Suppressor macrophage treated with lipopolysaccharide for 1 hour (primary cell): ENCODE measurements at regions not wholly inside any gene's neighbourhood (a gene's known extent, or its start where the extent isn't known, plus 50 kb on each side); places are given as distances from the start of the nearest gene placed in this dataset.
"Not testable (repeated sequence)": the region's sequence is repeated elsewhere in the genome, so short reads cannot be mapped to it uniquely, and the experiment has no call there.

Source experiments
- DNase-seq, 3 donors: peaks; one replicate each; pipeline ENCODE4 v3.0.0-alpha.2; 2020 to 2022

DNA sequence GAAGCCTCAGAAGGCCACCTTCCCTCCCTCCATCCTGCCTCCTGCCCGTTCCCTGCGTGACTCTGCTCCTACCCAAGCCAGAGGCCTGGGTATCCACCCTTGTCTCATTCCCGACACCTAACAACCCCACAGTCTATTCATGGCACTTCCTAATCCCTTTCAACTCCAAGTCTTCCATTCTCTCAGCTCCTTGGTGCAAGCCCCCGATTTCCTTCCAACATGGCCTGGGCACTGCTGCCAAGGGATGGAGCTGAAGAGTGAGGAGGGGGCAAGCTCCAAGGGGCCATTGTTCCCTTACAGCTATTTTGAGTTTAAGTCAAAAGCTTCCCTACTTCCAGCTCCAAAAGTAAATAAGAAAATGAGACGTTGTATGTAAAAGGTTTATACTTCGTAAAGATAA is 84.8 kb upstream of the ASB18 start:
- no peak for DNase-seq

DNA sequence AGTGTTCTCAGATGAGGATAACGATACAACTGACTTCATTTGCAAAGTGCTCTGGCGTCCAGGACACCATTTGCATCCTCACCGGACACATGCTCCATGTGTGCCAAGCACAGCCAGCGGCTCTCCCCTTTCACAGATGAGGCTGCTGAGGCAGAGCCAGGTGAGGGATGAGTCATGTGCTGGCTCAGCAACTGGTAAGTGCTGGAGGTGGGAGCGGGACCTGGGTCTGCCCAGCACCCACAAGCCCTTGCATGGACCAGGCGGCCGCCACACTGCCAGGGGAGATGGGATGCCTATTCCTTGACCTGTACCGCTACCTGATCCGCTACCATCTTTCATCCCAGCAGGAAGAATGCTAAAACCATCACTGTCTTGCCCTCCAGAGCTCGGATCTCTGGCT is 86.2 kb upstream of the ASB18 start:
- DNase-seq = no peak

DNA sequence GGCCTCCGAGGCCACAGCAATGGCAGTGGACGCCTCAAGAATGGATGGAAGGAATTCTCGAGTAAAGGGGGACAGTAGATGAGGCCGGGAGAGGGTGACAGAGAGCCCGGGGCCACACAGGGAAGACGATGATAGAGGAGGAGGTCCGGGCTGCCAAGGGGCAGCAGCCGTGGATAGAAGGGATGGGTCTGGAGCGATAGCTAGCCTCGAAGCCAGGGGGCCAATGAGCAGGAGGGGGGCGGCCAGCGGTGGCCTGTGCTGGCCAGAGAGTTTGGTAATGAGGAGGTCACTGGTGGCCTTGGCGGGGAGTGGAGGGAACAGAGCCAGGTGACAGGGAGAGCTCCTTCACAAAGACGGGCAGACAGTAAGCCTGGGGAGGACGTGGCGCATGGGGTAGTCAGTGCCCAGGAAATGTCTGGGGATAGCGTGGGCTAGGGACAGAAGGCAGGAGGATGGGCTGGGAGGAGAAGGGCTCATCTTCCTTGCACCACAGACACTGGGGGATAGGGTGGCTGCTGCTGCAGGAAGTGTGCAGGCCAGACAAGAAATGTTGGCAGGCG is 87.8 kb upstream of the ASB18 start:
- DNase-seq = no peak

DNA sequence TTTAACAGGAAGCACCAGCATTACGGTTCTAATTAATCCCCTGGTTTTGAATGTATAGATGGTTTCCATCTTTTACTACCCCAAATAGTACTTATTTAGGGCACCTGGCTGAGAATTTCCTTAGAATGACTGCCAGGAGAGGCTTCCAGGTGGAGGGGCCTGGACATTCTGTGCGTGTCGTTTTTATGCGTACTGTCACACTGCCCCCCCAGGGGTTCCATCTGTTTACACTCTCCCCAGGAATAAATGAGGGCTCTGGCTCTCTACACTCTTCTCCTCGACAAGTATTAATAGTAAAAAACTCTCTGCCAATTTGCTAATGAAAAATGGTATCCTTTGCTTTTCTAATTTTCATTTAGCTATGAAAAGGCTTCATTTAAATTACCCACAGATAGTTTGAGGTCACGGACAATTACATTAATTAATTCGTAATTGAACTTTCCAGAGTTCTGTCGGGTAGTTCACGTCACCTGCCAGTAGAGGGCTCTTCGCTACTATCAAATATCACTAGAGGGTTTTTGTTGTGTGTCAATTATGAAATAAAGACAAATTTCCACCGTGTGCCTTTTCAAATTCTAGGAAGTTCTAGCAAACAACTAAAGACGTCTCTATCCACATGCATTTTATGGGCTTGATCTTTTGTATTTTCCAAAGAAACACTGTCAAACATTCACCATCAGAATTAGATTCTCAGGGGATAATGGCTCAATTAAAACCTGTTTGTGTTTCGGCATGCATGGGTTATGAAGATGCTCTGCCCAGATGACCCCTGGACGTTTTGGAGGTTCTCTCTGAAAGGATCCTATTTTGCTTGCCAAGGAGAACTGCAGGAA is 88.8 kb upstream of the ASB18 start:
- DNase-seq = peak; percentile 47 to 70 (median 52)

DNA sequence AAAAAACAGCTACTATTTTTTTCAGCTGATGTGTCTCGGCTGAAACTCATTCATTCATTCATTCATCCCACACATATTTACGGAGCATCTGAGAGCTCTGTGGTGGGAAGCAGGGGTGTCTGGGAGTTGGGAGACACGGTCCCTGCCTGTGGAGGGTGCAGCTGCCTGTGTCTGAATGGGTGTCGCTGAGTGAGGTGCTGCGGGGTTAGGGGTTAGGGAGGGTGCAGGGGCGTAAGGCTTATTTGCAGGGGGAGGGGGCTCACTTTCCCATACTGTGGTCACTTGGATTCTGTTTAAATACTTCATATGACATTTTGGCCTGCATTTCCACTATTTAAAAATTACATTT is 89.4 kb upstream of the ASB18 start:
- DNase-seq = no peak

DNA sequence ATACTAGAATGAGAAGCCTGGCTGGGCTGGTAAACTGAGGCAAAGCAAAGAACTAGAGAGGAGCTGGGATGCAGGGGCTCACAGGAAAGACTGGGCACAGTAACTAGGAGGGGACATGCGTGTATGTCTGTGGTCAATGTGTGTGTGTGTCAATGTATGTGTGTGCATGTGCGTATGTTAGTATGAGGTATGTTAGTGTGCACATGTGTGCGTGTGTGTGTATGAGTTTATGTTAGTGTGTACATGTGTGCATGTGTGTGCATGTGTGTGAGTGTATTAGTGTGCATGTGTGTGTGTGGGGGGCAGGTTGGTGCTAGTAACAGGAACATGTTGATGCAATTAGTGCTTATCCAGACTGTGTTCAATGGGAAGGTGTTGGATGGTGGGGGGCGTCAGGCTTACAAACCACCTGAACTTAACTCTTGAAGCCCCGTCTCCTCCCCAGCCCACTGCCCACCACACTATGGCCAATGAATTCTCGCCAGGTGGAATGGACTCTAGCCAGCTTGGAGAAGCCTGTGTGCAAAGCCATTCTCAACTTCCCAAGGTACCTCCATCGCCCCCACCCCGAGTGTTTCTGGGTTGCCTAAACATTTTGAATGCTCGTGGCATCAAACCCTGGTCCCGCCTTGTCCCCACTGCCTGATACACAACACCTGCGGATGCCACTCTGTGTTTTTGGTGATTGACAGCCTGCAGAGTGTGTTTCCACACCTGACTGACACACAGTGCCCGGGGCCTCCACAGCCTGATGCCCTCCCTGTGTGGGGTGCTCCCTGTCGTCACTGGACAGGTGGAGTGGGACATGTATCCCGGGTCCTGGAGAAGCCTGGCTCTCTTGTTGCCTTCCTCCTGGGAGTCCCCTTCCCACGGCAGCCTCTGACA is 90.1 kb upstream of the ASB18 start:
- DNase-seq = no peak

DNA sequence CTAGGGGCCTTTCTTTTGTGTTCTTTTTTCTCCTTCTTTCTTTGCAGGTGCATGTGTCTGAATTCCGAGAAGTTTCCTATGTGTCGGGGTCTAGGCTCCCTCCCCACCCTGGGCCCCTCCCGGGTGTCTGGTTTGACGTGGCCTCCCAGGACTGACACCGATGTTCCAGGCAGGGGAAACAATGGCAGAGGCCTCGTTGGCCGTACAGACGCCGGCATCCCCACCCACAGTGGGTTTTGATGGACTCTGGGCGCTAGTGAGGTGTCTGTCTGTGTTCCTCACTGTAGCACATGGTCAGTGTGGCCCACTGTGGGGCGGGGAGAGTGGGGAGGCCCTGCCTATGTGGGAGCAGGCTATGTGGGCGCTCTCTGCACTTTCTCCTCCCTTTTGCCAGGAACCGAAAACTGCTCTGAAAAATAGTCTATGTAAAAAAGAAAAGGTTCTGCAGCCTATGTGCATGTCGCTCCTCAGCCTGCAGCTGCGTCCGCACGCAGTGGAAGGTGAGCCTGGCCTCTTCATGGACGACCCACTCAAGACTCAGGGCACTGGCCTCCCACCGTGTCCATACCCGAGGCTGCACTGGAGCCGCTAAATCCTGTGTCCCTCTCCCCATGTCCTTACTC is 90.9 kb upstream of the ASB18 start:
- DNase-seq = no peak

DNA sequence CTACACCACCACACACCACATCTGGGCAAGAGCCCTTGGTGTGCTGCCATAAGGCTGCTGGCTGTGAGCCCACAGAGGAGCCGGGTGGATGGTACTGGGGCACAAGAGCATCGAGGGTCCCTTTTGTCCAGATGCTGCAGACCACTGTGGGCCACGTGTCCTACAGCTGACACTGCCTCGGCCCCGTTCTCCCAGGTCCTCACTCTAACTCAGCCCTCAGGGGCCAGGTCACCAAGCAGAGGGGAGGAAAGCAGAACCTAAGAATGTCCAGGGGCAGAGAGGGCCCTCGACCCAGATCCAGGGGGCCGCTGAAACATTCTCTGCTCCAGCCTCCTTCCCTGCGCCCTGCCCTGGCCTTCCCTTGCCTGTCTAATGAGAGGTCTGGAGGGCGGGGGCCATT is 91.7 kb upstream of the ASB18 start:
- DNase-seq = no peak

DNA sequence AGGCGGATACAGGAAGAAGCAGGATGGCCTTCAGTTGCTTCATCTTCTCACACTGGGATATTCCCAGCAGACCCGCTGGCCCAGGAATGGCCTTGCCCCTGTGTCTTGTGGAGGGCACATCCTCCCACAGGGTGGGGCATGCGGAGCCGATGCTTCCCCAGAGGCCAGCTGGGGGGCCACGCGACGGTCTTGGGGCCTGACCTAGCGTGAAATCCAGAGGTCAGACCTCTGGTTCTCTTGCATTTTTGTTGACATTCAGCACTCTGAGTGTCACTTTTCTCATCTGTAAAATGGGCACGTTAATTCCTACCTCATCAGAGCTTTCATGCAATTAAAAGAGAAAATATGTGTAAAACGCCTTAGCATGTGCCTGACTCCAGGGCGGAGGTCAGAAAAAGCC is 92.1 kb upstream of the ASB18 start:
- not testable (repeated sequence) for DNase-seq

DNA sequence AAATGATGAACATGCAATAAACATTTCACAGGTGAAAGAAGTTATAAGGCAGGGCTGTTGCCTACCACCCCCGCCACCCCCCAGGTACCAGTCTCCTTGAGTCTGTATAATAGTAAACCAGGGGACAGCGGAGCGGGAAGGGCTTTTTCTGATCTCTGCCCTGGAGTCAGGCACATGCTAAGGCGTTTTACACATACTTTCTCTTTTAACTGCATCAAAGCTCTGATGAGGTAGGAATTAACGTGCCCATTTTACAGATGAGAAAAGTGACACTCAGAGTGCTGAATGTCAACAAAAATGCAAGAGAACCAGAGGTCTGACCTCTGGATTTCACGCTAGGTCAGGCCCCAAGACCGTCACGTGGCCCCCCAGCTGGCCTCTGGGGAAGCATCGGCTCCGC is 94.3 kb upstream of the ASB18 start:
- not testable (repeated sequence) for DNase-seq

DNA sequence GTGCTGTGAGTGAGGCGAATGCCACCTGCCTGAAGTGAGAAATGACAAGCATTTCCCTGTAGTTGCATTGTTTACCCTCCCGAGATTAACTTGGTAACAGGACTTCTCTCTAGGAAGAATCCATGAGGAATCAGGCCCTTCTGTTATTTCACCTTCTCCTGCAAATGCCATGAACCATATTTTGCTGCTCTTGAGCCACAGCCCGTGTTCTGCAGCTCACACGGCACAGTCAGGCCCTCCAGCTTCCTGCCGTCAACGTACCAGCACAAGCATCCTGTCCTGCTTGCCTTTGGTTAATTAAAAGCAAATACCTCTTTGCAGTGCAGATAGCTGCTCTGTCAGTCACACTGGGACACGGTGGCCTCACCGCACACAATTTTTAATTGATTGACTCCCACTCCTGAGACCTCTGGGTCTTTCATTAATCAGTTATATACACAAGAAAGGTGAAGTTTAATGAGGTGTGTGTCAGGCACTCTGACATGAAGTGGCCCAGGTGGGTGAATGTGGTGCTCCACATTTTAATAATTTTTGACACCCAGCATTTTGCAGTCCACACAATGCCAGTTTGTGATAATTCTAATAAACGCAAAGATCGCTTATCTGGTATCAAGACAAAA is 95.3 kb upstream of the ASB18 start:
- DNase-seq = no peak

DNA sequence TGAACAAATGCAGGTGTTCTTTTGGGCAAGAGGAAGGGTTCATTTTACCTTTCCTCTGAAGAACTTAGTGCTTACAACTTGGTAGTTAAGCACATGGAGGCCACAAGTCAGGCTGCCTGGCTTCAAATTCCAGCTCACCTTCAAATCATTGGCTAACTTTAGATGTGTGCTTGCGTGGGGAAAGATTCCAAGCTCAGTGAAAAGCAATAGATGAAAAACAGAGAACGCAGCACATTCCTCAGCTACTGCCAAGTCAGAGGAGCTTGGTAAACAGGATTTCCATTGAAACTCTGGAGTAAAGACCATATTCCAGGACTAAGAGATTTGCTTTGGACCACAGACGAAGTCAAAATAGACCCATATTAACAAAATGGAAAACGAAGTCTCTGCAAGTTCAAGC is 96.3 kb upstream of the ASB18 start:
- DNase-seq = no peak

DNA sequence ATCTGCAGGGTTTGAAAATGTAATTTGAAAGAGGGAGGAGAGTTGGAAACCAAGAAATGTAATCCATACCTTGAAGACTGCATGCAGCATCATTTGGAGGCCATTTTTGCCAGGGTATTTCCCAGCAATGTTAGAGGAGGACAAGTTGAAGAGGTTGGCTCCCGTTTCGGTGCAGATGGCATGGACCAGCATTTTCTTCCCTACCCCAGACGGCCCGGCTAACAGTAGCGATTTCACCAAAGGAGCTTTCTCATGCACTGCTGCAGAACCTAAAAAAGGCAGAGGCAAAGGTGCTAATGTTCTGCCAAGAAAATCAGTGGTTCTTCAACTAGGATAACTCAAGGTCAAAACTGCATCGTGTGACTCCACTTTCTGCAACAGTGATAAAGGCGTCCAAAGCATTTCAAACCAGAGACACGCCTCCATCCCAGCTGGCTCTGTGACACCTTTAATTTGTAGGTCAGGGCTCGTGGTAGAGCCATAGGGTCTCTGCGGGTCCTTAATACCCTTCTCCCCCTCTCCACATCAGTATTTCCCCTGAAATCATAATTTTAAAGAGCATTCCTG is 99.6 kb upstream of the ASB18 start:
- no peak for DNase-seq

DNA sequence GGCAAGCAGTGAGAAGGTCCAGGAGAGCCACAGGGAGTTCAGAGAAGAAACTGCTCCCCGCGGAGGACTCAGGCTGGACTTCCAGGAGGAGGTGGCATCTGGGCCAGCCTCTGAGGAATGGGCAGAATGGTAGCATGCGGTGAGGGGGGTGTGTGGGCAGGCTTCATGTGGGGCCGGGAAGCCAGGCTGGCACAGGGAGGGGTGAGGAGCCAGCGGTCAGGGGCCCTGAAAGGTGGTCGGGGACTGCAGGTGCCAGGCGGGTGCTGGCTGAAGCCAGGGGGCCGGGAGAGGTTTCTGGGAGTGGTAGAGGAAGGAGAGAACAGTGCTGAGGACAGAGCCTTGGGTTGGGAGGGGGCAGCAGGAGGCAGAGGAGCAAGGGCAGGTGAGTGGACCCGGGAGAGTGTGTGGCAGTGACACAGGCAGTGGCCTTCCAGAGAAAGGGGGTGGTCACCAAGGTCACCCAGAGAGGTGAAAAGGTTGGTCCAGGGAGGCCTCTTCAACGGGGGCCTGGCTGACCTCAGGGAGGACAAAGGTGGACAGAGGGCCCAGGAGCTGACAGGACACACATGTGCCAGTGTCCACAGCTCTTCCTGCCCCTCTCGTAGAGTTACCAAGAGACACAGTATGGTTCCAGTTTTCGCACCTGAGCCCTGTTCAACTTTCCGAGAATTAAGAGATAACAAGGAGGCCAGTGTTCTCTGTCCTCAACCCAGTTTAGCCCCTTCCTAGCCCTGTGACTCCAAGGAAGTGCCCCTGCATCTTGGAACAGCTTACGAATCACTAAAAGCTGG is 101.2 kb upstream of the ASB18 start:
- DNase-seq = no peak

DNA sequence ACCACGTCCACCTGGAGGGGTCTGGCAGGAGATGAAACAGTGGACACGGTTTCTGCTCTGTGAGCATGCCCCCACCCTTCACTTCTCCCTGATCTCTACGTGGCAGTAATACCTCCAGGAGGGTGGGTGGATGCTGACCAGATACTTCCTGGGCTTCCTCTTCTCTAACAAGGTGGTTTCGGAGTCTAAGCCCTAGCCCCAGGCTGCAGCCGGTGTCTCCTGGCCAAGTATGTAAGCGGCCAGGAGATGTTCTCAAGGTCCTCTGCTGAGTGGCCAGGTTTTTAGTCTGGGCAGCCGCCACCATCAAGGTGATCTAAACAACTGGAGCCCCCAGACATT is 101.8 kb upstream of the ASB18 start:
- DNase-seq = no peak

DNA sequence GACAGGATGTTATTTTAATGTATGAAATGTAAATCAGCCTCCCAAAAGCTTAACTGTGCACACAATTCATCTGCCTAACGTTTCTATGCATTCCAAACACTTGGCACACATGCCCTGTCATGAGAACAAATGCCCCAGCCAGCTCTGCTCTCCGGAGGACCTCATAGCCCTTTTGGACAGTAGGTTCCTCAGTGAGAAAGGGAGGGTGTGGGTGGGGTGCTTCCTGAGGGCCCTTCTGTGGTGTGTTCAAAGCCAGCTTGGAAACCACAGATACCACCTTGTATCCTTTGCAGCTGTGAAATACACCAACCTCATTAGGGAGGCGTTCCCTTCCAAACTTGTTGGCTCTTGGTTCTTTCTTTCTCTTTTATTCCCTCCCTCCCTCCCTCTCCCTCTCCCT is 102.2 kb upstream of the ASB18 start:
- DNase-seq = peak in 2 of 3 donors; percentile 1 to 4

DNA sequence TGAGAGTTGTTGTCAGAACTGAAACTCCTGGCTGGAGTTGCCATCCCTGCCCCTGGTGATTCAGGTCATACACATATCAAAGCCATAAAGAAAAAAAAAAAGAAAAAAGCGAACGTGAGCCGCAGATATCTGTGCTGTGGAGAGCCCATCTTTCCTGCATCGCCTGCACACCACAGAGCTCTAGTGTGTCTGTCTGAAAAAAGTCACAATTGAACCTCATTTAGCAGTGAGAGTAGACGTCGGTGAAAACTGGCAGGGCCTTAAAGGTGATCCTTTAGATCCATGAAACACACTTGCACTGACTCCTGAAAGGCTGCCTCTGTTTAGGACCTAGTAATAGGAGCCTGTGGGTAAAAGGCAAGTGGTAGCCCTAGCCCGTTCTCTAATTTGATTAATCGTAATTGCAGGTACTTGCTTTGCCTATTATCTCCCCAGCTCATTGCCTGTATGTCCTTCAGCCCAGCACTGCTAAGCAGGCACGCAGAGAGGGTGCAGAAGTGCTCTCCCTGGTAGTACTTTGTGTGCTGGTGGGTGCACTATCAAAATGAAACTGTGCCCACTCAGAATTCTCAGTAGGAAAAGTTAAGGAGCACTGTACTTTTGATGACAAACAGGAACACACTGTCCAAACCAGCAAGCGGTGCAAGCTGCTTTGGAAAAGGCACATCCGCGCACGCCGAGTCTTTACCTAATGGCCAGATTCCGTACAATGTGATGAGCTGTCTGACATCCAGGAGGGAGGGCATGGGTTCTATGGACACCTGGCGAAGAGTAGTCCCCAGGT is 103.5 kb upstream of the ASB18 start:
- DNase-seq = no peak

DNA sequence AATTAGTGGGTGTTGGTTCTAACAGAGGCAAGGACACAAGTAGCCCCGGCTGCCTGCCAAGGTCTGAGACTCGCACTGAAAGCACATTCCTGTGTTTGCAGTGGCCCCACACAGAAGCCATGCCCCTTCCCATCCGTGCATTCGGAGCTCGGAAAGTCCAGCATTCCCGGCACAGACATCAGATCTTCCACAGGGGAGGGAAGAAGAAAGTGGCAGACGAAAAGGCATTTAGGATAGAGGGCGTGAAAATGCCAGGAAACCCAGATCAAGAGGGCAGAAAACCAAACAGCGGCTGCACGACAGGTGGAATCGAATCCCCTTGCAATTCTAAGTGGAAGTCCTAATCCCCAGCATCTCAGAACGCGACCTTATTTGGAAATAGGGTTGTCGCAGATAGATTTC is 105.5 kb upstream of the ASB18 start:
- DNase-seq = no peak

DNA sequence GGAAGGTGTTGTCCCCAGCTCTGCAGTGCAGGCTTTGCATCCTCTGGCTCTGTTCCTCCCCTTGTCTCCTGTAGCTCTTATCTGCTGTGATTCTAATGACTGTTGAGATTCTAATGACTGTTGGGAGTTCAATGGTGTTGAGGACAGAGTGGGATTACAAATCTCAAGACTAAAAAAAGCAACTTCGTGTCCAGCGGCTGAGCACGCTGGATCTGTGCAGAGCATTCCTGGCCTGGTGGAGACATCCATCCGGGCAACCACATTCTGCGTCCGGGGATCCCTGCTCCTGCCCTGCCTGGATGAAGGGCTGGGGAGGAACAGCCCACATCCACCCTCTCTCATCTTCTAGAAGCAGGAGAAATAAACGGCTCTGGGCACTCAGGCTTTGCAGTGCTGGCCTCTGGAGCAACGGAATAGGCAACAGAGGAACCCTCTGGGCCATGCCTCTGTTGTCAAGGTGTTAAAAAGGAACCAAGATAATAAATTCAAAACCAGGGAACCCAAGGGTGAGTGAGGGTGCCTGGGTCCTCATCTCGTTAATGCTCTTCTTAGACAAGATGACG is 106.7 kb upstream of the ASB18 start:
- no peak for DNase-seq

DNA sequence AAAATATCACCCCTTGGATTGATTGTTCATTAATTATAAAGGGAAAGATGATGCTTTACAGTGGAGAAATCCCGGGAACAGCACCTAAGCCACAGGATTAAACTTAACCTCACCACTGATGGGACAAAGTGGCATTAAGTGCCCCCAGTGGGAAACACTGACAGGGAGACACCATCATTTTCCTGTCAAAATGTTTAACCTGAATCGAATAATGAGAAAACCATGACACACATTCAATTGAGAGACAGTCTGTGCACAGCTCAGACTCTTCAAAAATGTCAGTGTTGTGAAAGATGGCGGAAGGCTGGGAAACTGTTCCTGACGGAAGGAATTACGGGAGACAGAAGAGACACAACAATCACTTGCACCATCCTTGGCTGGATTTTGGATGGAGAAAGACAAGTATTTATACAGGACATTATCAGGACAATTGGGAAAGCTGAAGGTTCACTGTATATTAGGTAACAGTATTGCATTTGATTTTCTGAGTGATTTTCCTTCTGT is 111.8 kb upstream of the ASB18 start:
- DNase-seq = no peak
